ENCODE measurements at regions not wholly inside any gene's neighbourhood (a gene's known extent, or its start where the extent isn't known, plus 50 kb on each side); places are given as distances from the start of the nearest gene placed in this dataset.

DNA sequence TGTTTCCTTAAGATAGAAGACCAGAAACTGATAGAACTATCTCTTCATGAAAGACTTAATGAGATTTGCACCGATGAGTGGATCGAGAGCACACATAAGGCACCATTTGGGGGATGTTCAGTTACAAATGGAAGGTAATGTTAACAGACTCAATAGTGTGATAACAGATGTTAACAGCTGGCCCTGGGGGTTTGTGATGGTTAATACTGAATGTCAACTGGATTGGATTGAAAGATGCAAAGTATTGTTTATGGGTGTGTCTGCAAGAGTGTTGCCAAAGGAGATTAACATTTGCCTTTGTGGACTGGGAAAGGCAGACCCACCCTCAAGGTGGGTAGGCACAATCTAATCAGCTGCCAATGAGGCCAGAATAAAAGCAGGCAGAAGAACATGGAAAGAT lies 130.5 kb upstream of the DGKB start (continued):
- TF ChIP-seq EZH2 (IDR thresholded peaks at IDR 0.05; ENCODE audit: low read depth, low read length, severe bottlenecking), result no peak
- TF ChIP-seq, protein P1, sequence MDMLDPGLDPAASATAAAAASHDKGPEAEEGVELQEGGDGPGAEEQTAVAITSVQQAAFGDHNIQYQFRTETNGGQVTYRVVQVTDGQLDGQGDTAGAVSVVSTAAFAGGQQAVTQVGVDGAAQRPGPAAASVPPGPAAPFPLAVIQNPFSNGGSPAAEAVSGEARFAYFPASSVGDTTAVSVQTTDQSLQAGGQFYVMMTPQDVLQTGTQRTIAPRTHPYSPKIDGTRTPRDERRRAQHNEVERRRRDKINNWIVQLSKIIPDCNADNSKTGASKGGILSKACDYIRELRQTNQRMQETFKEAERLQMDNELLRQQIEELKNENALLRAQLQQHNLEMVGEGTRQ (IDR thresholded peaks at IDR 0.05; ENCODE audit: low read length), result no peak
